ENCODE measurements at regions not wholly inside any gene's neighbourhood (a gene's known extent, or its start where the extent isn't known, plus 50 kb on each side); places are given as distances from the start of the nearest gene placed in this dataset.

GRCh38 chr4:23135792-23136645 lies 443.3 kb downstream of the GBA3 start:
- Histone ChIP-seq H3K9me3 (no peaks in the 10 kb centered on the region), H3K4me3 (ENCODE audit: low read depth, low read length) (no peak overlapping the region), H3K36me3 (no peaks in the 10 kb centered on the region), H3K27me3 (no peaks in the 10 kb centered on the region), H3K4me1 (no peaks in the 10 kb centered on the region)
- DNase-seq: peak; percentile 41
- TF ChIP-seq CTCF (IDR thresholded peaks at IDR 0.05; ENCODE audit: low read depth, low read length): peak; percentile 88

GRCh38 chr4:23134331-23134730 lies 441.6 kb downstream of the GBA3 start:
- Histone ChIP-seq H3K4me1 (no peaks in the 10 kb centered on the region), H3K27me3 (no peaks in the 10 kb centered on the region), H3K4me3 (ENCODE audit: low read depth, low read length) (no peak overlapping the region), H3K36me3 (no peaks in the 10 kb centered on the region), H3K9me3 (no peaks in the 10 kb centered on the region)
- TF ChIP-seq CTCF (IDR thresholded peaks at IDR 0.05; ENCODE audit: low read depth, low read length): no peak
- DNase-seq: no peak

- Histone ChIP-seq H3K9me3 (no peaks in the 10 kb centered on the region), H3K27me3 (no peaks in the 10 kb centered on the region), H3K4me1 (no peaks in the 10 kb centered on the region), H3K36me3 (no peaks in the 10 kb centered on the region), H3K4me3 (ENCODE audit: low read depth, low read length) (no peak overlapping the region)
- DNase-seq: no peak
- 0 out of 2 replicates have a peak, but pooled peaks have one; percentile 3 for TF ChIP-seq CTCF (IDR thresholded peaks at IDR 0.05; ENCODE audit: low read depth, low read length)
Measured at GRCh38 chr4:23130845-23131244, 438.1 kb downstream of the GBA3 start.

- no peak for TF ChIP-seq CTCF (IDR thresholded peaks at IDR 0.05; ENCODE audit: low read depth, low read length)
- H3K4me3 ChIP-seq (ENCODE audit: low read depth, low read length): no peak overlapping the region
- no peaks in the 10 kb centered on the region for H3K27me3 ChIP-seq
- H3K4me1 ChIP-seq: no peaks in the 10 kb centered on the region
- no peaks in the 10 kb centered on the region for H3K36me3 ChIP-seq
- H3K9me3 ChIP-seq: no peaks in the 10 kb centered on the region
- no peak for DNase-seq
Measured at GRCh38 chr4:23125118-23125517, 432.4 kb downstream of the GBA3 start.

- DNase-seq: no peak
- H3K36me3 ChIP-seq: no peaks in the 10 kb centered on the region
- no peak overlapping the region for H3K4me3 ChIP-seq (ENCODE audit: low read depth, low read length)
- TF ChIP-seq CTCF (IDR thresholded peaks at IDR 0.05; ENCODE audit: low read depth, low read length): no peak
- no peaks in the 10 kb centered on the region for H3K27me3 ChIP-seq
- no peaks in the 10 kb centered on the region for H3K4me1 ChIP-seq
- H3K9me3 ChIP-seq: no peaks in the 10 kb centered on the region
Measured at GRCh38 chr4:23122666-23123400, 430.1 kb downstream of the GBA3 start.

GRCh38 chr4:23120374-23120773 lies 427.6 kb downstream of the GBA3 start:
- H3K27me3 ChIP-seq: no peaks in the 10 kb centered on the region
- TF ChIP-seq CTCF (IDR thresholded peaks at IDR 0.05; ENCODE audit: low read depth, low read length): no peak
- H3K4me3 ChIP-seq (ENCODE audit: low read depth, low read length): no peak overlapping the region
- DNase-seq: no peak
- no peaks in the 10 kb centered on the region for H3K36me3 ChIP-seq
- no peaks in the 10 kb centered on the region for H3K9me3 ChIP-seq
- H3K4me1 ChIP-seq: no peaks in the 10 kb centered on the region

Measured in BE2C (cell line).